Glomerular visceral epithelial cell (primary cell): ENCODE measurements at regions not wholly inside any gene's neighbourhood (a gene's known extent, or its start where the extent isn't known, plus 50 kb on each side); places are given as distances from the start of the nearest gene placed in this dataset.
"Not testable (repeated sequence)": the region's sequence is repeated elsewhere in the genome, so short reads cannot be mapped to it uniquely, and the experiment has no call there.

ENCODE experiments used
- DNase-seq: peaks from one replicate; pipeline ENCODE4 v3.0.0-alpha.2; 2016; ENCODE audit errors: extremely low spot score

GRCh38 chrX:124690495-124690894 is 344.1 kb downstream of the SH2D1A start:
- DNase-seq: no peak

GRCh38 chrX:124699876-124700275 is 353.5 kb downstream of the SH2D1A start:
- DNase-seq: no peak

- DNase-seq: no peak
These were observed 371.2 kb downstream of the SH2D1A start for GRCh38 chrX:124717537-124717936.

- DNase-seq: no peak
These were observed 372.7 kb downstream of the SH2D1A start for GRCh38 chrX:124719060-124719459.

GRCh38 chrX:124720532-124720931 is 374.2 kb downstream of the SH2D1A start:
- DNase-seq: no peak

- no peak for DNase-seq
These were observed 379.1 kb downstream of the SH2D1A start for GRCh38 chrX:124725502-124725901.

GRCh38 chrX:124726292-124726691 is 379.9 kb downstream of the SH2D1A start:
- DNase-seq: no peak

- no peak for DNase-seq
These were observed 380.5 kb downstream of the SH2D1A start for GRCh38 chrX:124726881-124727280.

GRCh38 chrX:124736553-124737270 is 390.3 kb downstream of the SH2D1A start:
- DNase-seq: no peak

GRCh38 chrX:124737771-124738170 is 391.4 kb downstream of the SH2D1A start:
- no peak for DNase-seq

GRCh38 chrX:124747295-124747694 is 400.9 kb downstream of the SH2D1A start:
- no peak for DNase-seq

- no peak for DNase-seq
These were observed 418.0 kb downstream of the SH2D1A start for GRCh38 chrX:124764354-124764753.

GRCh38 chrX:124769166-124769565 is 422.8 kb downstream of the SH2D1A start:
- no peak for DNase-seq

- no peak for DNase-seq
These were observed 424.9 kb downstream of the SH2D1A start for GRCh38 chrX:124771292-124771691.

- DNase-seq: not testable (repeated sequence)
These were observed 441.9 kb downstream of the SH2D1A start for GRCh38 chrX:124788253-124788652.

GRCh38 chrX:124789874-124790273 is 443.5 kb downstream of the SH2D1A start:
- DNase-seq: not testable (repeated sequence)

- DNase-seq: no peak
These were observed 445.2 kb downstream of the SH2D1A start for GRCh38 chrX:124791492-124792095.

- DNase-seq: no peak
These were observed 450.6 kb downstream of the SH2D1A start for GRCh38 chrX:124796989-124797388.

GRCh38 chrX:124804962-124805361 is 458.6 kb downstream of the SH2D1A start:
- no peak for DNase-seq

GRCh38 chrX:124805486-124805885 is 459.1 kb downstream of the SH2D1A start:
- DNase-seq: no peak

- no peak for DNase-seq
These were observed 467.7 kb downstream of the SH2D1A start for GRCh38 chrX:124814106-124814505.

- no peak for DNase-seq
These were observed 471.7 kb downstream of the SH2D1A start for GRCh38 chrX:124818033-124818432.

GRCh38 chrX:124818764-124819163 is 472.4 kb downstream of the SH2D1A start:
- no peak for DNase-seq

GRCh38 chrX:124820738-124821137 is 474.4 kb downstream of the SH2D1A start:
- DNase-seq: no peak
